H1 (cell line): ENCODE measurements at regions not wholly inside any gene's neighbourhood (a gene's known extent, or its start where the extent isn't known, plus 50 kb on each side); places are given as distances from the start of the nearest gene placed in this dataset.

Experiments used
- CHD7 ChIP-seq: fragments of 300-600 bp; sonication (generic); IDR thresholded peaks from 2 replicates; pipeline ENCODE4 v1.7.1; 2012; ENCODE audit warnings: low read length, moderate library complexity, mild to moderate bottlenecking, inconsistent platforms; ENCODE audit not compliant: insufficient replicate concordance
- EP300 ChIP-seq, 2 experiments: IDR thresholded peaks; 1 replicate in 1 of 2; 2 replicates in 1 of 2; pipeline ENCODE4 v1.6.1; 2011 to 2012; ENCODE audit warnings: low read depth in 2 of 2, low read length in 2 of 2, mild to moderate bottlenecking in 2 of 2, borderline replicate concordance in 1 of 2, inconsistent platforms in 1 of 2, moderate library complexity in 1 of 2
- FOSL1 ChIP-seq: IDR thresholded peaks from 2 replicates; pipeline ENCODE4 v1.6.1; 2011; ENCODE audit warnings: mild to moderate bottlenecking, low read depth, low read length, moderate library complexity; ENCODE audit not compliant: insufficient read depth
- TF ChIP-seq, protein P1 (sequence below), 3 experiments: IDR thresholded peaks; 1 replicate in 2 of 3; 2 replicates in 1 of 3; pipeline versions ENCODE4 v1.5.1 to v1.6.1; 2011; ENCODE audit warnings: low read length in 3 of 3, mild to moderate bottlenecking in 3 of 3, inconsistent platforms in 2 of 3, low read depth in 1 of 3, moderate library complexity in 1 of 3; ENCODE audit not compliant: insufficient read depth in 1 of 3; ENCODE audit errors: control extremely low read depth in 1 of 3

DNA sequence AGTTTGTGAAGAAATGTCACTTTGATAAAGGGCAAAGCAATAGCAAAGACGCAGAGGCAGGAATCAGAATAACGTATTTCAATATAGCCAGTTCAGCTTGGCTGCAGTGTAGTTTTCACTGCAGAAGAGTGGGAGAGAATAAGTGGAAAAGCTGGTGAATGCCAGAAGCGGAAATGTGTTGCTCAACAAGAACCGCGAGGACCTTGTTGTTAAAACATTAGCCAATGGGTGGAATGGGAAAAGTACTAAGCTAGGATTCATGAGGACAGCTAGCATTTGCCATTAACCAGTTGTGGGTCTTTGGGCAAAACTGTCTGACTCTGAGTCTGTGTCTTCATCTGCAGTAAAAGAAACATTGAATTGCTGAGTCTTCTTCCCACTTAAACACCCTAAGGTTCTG is 292.9 kb upstream of the GRIP1 start:
- TF ChIP-seq, protein P1, sequence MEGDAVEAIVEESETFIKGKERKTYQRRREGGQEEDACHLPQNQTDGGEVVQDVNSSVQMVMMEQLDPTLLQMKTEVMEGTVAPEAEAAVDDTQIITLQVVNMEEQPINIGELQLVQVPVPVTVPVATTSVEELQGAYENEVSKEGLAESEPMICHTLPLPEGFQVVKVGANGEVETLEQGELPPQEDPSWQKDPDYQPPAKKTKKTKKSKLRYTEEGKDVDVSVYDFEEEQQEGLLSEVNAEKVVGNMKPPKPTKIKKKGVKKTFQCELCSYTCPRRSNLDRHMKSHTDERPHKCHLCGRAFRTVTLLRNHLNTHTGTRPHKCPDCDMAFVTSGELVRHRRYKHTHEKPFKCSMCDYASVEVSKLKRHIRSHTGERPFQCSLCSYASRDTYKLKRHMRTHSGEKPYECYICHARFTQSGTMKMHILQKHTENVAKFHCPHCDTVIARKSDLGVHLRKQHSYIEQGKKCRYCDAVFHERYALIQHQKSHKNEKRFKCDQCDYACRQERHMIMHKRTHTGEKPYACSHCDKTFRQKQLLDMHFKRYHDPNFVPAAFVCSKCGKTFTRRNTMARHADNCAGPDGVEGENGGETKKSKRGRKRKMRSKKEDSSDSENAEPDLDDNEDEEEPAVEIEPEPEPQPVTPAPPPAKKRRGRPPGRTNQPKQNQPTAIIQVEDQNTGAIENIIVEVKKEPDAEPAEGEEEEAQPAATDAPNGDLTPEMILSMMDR (IDR thresholded peaks at IDR 0.05; ENCODE audit: control extremely low read depth in 1 of 3, insufficient read depth in 1 of 3, low read depth in 1 of 3, low read length in 3 of 3), result no peak
- no peak for TF ChIP-seq CHD7
- TF ChIP-seq FOSL1, result no peak
- TF ChIP-seq EP300 (IDR thresholded peaks at IDR 0.05; ENCODE audit: borderline replicate concordance in 1 of 2, low read depth in 2 of 2, low read length in 2 of 2), result no peak
